ENCODE measurements at regions not wholly inside any gene's neighbourhood (a gene's known extent, or its start where the extent isn't known, plus 50 kb on each side); places are given as distances from the start of the nearest gene placed in this dataset.

GRCh38 chr7:125984795-125985194, 1055.2 kb upstream of the POT1 start:
- TF ChIP-seq POLR2A (IDR thresholded peaks at IDR 0.05) (no peak), CTCF (IDR thresholded peaks at IDR 0.05) (no peak)
